Activated CD4-positive, alpha-beta T cell treated with anti-CD3 and anti-CD28 coated beads, Interleukin-2, Interleukin-4, amounts not matched to agents 100 ng/mL and 50 ng/mL, durations not matched to agents 16 hours and 8 hours (primary cell): ENCODE measurements at regions not wholly inside any gene's neighbourhood (a gene's known extent, or its start where the extent isn't known, plus 50 kb on each side); places are given as distances from the start of the nearest gene placed in this dataset.
"Not testable (repeated sequence)": the region's sequence is repeated elsewhere in the genome, so short reads cannot be mapped to it uniquely, and the experiment has no call there.

Source experiments
- DNase-seq: peaks from one replicate; pipeline ENCODE4 v3.0.0-alpha.2; 2020; ENCODE audit warnings: low spot score

DNA sequence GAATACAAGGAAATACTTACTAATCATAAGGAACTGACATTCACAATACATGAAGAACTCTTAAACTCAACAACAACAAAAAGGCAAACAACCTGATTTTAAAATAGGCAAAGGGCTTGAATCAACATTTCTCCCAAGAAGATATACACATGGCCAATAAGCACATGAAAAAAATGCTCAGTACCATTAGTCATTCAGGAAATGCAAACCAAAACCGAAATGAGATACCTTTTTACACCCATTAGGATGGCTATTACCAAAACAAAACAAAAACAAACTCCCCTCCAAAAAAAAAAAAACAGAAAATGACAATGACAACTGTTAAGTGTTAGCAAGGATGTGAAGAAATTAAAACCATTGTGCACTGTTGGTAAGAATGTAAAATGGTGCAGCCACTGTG is 104.1 kb upstream of the ZNF462 start:
- DNase-seq, result no peak

DNA sequence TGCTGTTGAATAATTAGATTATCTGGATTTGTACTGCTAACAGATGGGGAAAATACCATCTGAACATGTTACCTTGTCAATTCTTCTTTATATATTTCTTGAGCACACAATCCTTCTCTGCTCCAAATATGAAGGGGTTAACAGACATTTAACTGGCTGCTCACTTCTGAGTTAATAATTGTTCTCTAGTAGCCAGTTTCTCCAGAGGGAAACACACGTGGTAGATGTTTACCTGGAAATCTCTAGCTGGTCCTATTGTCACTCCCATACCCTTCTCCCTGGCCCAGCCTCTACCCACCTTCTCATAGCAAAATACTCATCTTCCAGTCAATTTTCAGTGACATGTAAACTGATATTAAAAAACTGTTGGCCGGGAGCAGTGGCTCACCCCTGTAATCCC is 101.5 kb upstream of the ZNF462 start:
- no peak for DNase-seq

DNA sequence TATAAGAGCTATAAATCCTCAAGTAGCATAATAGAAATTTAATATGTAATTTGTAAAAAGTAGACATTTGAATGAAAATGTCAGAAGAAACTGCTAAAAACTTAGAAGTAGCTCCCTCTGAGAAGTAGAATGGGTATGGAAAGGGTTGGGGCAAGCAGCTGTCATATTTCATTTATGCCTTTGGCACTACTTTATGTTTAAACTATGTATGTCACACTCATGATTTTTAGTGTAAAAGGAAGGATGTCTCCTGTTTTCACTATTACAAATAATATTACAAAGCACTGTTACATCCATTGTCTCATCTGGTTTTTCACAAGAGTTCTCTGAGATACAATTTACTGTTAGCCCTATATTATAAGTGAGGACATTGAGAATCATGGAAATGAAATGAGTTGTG is 96.3 kb upstream of the ZNF462 start:
- DNase-seq, result no peak

DNA sequence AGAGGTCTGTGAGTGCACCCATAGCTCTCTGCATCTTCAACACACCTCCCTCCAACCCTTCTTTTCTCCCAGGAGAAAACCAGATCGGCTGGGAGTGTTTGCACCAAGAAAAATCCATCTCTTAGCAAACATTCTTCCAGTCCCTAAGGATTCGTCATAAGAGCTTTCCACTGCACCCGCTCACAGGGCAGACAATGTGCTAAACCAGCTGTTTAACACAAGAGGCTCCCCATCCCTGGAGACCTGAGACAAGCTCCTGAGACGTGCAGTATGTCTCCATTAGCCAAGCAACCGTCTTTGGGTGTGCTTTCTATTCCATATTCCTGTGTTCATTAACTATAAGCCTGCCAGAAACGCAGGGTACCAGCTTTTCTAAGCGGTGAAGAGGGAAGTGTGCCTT is 93.6 kb upstream of the ZNF462 start:
- no peak for DNase-seq

DNA sequence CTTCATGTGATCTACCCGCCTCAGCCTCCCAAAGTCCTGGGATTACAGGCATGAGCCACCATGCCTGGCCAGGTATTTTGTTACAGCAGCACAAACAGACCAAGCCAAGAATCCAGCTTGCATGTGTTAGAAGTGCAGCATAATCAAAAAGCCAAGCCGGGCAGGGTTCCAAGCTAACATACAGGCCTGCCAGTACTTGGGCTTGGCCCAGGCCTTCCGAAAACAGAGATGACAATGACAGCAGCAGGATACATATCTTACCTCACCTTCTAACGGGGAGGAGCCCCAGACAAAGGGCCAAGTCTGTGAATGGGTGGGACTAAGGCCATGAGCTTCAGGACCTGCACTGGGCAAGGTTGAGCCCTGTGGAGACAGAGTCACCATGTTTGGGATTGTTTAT is 91.4 kb upstream of the ZNF462 start:
- DNase-seq, result no peak

DNA sequence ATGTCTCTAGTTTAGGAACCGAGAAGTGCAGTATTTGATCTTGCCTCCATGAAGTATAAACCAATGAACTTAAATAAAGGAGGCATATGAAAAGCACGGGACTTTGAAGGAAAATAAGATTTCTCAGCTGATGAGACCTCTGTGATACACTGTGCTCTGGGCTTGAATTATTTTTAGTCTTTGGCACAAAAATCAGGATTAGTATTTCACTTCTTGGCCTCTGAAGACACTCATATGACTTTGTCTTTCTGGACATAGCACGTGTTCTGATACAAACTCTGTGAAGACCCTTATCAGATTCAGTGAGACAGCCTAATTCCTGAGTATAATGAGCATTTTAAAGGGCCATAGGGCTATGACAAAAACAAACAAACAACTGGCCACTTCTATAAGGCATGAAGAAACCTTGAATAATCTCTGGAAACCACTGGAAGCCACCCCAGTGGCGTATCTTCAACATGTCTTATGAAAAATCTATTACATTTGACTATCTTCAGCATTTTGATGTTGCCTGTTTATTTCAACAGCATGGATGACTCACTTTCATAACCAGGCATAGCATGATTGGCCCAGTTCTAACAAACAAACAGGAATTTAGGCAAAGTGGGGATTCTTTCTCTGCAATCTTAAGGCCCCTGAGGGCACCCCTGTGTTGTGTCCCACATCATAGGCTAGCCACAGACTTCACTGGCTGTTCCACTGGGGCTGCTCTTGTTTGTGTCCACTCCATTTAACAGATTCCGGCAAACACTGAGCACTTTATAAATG is 90.3 kb upstream of the ZNF462 start:
- no peak for DNase-seq

DNA sequence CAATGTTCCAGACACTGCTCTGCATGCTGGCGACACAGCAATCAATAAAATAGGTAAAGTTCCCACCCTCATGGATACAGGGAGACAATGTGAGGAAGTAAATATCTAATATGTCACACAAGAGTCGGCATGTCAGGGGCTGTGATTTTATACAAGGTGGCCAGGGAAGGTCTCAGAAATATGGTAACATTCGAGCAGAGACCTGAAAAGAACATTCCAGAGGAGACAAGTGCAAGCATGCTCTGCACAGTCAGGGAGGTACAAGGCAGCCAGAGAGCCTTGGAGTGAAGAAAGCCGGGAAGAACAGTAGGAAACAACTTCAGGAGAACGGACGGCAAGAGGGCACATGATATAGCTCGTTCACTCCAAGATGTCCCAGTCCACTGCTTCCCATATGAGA is 89.2 kb upstream of the ZNF462 start:
- no peak for DNase-seq

DNA sequence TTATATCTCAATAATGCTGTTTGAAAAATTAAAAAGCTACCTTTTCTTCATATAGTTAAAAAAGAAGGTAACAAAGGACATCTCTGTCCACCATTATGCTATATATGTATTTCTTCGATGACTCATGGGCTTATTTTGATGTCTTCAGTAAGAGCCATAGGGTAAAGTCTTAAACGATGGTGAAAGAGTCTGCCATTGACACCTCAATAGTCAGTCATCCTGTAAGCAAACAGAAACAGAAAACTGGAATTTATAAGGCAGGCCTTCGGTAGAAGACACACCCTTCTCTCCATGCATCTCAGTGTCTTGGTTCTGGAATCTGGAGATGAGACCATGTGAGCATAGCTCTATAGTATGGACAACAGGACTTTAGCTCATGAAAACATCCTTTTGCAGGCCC is 87.0 kb upstream of the ZNF462 start:
- DNase-seq, result no peak

DNA sequence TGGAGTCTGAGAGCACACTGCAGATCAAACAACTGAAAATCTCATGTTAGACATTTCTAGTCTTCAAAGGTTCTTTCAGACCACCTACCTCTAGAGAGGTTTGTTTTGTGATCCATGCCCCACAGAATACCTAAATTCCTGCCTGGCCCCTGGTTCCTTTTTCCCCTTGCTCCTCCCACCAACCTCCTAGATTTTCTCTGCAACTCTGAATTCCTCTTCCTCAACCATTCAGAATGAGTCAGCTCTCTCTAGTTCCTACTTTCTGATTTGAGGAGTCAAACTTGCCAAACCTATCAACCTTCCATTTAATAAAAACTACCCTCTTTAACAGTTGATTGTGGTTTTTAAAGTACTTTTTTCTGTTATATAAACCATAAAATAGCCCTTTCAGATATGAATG is 83.2 kb upstream of the ZNF462 start:
- DNase-seq, result no peak

DNA sequence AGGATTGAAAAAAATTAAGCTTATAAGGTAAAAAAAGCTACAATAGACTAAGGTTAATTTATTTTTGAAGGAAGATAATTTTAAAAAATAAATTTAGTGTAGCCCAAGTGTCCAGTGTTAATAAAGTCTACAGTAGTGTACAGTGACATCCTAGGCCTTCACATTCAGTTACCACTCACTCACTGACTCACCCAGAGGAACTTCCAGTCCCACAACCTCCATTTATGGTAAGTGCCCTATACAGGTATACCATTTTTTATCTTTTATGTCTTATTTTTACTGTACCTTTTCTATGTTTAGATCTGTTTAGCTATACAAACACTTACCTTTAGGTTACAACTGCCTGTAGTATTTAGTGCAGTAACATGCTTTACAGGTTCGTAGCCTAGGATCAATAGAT is 79.8 kb upstream of the ZNF462 start:
- DNase-seq, result no peak

DNA sequence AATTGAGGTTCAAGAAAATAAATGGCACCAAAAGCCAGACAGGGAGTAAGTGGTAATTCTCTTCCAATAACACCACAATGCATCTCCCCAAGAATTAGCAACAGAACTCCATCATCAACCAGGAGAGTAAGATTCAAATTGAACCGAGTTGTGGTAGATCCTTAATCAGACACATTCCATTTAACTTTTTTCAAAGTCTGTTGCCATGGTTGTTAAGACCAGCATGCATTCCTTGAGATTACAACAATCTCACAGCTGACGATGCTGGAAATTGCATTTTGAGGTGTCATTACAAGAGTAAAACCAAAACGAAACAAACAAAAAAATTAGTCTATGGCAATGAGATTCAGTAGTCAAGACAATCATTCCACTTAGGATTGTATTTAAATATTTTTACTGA is 78.9 kb upstream of the ZNF462 start:
- no peak for DNase-seq

DNA sequence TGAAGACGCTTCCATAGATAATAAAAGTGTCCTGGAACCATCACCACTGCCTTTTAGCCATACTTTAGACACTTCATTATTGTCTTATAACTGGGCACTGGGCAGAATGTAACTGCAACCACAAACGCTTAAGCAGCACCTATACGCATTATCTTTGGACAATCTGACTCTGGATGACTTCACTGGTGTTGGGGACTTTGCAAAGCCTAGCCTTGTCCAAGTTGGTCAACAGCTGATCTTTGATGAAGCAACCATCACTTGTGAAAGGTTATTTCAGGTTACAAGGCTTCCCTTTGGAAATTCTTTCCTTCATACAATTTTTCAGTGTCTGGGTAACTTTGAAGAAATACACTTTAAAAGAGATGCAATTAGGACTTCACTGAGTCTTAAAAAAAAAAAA is 77.8 kb upstream of the ZNF462 start:
- DNase-seq, result no peak

DNA sequence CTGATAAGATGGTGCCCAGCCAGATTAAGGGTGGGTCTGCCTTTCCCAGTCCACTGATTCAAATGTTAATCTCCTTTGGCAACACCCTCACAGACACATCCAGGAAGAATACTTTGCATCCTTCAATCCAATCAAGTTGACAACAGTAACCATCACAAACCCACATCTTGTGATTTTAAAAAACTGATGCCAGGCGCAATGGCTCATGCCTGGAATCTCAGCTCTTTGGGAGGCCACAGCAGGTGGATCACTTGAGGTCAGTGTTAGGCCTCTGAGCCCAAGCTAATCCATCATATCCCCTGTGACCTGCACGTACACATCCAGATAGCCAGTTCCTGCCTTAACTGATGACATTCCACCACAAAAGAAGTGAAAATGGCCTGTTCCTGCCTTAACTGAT is 74.9 kb upstream of the ZNF462 start:
- DNase-seq, result not testable (repeated sequence)

DNA sequence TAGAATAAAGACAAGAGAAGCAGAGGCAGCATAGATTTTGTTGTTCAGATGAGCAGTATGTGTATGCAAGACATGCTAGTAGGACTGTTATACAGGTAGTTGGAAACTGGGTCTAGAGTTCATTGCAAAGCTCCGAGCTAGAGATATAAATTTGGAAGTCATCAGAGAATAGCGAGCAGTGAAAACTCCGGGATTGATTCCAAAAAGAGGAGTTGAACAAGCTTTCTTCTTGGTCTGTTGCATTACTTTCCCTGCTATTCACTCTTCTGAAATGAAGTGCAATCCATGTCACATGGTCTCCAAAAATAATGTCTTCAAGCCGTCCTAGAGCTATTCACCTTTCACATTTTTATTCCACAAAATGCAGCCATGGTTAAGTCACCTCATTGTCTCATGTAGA is 67.9 kb upstream of the ZNF462 start:
- no peak for DNase-seq

DNA sequence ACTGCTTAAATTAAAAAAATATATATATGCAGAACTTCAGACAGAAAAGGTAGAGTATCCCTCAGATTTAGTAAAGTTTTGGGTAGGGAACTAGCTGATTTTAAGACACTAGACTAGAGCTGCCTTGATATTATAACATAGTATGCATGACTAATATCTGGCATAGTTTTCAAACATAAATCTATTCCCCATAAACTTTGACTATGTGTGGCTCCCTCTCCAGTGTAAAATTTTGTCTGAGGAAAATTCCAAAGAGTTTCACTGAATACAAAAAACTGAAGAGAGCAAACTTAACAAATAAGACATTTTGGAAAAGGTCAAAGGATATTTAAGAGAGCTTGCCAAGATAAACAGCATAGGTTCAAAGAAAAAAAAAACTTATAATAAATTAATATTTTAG is 66.2 kb upstream of the ZNF462 start:
- no peak for DNase-seq

DNA sequence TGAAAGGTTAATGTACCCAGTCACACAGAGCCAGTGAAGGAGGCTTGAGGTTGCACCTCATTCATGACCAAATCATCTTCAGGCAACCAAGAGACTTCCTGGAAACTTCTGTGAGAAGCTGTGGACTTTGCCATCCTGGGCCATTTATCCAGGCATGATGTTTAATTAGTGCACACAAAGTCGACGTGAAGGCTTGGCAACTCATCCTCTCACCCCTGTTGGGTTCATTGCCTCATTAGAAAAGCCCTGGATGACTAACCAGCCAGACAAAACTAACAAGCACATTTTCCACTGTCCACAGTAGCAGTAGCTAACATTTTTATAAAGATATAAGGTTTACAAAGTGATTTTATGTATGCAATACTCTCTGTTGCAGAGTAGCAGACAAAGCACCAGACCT is 65.7 kb upstream of the ZNF462 start:
- no peak for DNase-seq

DNA sequence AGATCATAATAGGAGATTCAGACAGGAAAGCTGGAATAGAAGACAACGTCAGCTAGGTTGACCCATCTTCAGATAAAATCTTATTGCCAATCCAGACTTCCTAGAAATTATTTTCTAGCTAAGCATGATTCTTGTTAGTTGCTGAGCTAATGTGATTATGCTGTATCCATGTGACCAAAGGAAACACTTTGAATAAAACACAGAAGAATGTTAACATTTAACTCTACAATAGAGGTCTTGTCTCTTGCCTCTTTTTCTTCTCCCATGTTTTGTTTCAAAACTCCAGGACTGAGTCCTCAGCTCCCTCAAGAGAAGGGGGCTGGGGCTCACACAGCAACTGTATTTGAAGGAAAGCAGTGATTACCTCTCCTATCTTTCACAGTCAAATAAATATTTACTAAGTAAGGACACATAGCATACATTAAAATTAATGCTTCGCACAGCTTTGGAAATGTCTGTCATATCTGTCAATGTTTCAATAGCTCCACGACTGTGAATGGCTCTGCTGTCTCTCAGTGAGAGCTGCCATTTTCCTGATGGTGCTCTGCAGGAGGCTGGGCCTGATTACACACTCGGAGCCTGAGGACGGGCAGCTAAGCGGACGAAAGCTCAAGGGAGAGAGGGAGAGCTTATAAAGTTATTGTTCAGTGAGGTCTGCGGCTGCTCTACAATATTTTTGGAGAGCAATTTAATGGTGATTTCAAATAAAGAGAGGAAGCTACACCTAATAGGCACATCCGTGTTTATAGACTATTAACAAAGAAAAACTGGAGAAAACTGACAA is 64.8 kb upstream of the ZNF462 start:
- DNase-seq, result no peak

DNA sequence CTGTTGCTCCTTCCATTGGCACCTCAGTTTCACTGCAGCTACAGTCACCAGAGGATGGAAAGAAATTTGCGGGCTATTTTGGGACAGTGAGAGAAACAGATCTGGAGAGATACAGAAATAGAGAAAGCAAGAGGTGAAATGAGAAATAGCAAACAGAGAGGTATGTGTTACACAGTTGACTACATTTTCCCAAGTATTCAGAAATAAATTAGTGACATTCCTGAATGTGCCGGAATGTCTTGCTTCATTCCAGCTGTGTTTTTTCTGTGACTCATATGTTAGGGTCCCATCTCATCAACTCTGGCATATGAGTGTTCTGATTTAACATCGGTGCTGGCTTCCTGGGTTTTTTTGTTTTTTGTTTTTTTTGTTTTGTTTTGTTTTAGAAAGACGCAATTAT is 63.8 kb upstream of the ZNF462 start:
- DNase-seq, result no peak

DNA sequence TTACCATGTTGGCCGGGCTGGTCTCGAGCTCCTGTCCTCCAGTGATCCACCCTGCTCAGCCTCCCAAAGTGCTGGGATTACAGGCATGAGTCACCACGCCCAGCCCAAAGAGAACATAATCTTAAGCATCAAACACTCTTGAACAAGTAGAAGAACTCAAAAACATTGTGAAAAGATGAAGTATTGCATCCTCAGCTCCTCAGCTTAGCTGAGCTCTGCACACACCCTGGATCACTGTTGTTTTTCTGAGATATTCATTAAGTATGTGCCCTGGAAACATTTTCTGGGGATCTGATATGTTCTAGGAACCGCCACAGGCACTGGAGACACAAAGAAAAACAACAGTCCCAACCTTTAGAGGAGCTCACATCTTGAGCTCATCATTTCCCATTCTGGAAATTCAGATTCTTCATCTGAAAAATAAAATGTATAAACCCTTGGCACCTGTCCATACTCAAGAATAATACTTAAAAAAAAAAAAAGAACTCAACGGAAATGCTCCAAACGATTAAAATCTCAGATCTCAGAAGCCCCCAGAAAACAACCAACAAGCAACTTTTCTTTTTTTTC is 62.2 kb upstream of the ZNF462 start:
- no peak for DNase-seq

DNA sequence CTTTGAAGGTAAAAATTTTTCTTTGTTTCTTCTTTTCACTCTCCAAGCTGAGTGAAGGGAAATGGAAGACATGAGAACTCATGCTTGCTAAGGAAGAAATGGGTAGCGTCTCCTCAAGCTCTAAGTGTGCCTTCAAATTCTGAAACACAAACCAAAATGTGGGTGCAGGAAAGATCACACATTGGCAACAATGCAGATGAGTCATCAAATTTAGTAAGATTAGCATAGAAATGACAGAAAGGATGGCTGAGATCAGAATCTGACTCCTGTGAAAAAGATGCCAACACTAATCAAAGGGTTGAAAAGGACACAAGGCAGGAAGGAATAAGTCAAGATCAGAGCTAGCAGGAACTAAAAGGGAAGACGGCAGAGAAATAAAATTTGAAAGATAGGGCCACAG is 61.1 kb upstream of the ZNF462 start:
- no peak for DNase-seq
